ENCODE measurements at regions not wholly inside any gene's neighbourhood (a gene's known extent, or its start where the extent isn't known, plus 50 kb on each side); places are given as distances from the start of the nearest gene placed in this dataset.

GRCh38 chr5:8396246-8396645 is 527.3 kb downstream of the MTRR start:
- intact Hi-C loops (cut with DNase I), result no loop called here
- TF ChIP-seq CTCF (IDR thresholded peaks at IDR 0.05), result no peak
- no peak for DNase-seq

GRCh38 chr5:8396756-8397155 is 527.8 kb downstream of the MTRR start:
- H3K4me3 ChIP-seq, result no peak overlapping the region
- H3K4me1 ChIP-seq, result no peaks in the 10 kb centered on the region
- DNase-seq, result no peak
- no peak overlapping the region for H3K27ac ChIP-seq
- no peak for TF ChIP-seq CTCF (IDR thresholded peaks at IDR 0.05)
- H3K9me3 ChIP-seq, result no peaks in the 10 kb centered on the region
- no peak for ATAC-seq
- H3K36me3 ChIP-seq, result no peaks in the 10 kb centered on the region
- no peaks in the 10 kb centered on the region for H3K27me3 ChIP-seq
- intact Hi-C loops (cut with DNase I), result no loop called here

More at GRCh38 chr5:8396246-8396645, 527.3 kb downstream of the MTRR start:
- Histone ChIP-seq H3K27ac (no peak overlapping the region), H3K36me3 (no peaks in the 10 kb centered on the region), H3K4me3 (no peak overlapping the region), H3K4me1 (no peaks in the 10 kb centered on the region), H3K27me3 (no peaks in the 10 kb centered on the region), H3K9me3 (no peaks in the 10 kb centered on the region)
- ATAC-seq, result no peak

DNA sequence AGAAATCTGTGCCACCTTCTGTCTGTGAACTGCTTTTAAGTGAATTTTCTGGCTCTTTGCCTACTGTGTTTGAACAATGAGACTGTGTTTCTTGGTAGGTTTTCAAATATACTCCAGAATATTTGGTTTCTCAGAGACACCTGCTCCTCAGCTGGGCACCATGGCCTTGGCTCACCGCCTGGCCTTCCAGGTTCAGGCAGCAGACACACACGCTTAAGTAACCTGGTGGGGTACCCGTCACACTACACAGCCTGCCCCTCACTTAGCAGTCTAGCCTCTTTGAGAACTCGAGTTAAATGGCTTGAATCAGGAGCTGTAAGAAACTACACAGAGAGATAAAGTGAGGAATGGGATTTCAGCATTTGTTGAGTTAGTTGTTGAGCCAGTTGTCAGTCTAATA is 530.5 kb downstream of the MTRR start:
- H3K36me3 ChIP-seq, result no peaks in the 10 kb centered on the region
- ATAC-seq (no peak), DNase-seq (no peak)
- H3K9me3 ChIP-seq, result peaks cover 0 to 7% of the 10 kb centered on the region in 2 donors
- no peaks in the 10 kb centered on the region for H3K27me3 ChIP-seq
- H3K27ac ChIP-seq, result no peak overlapping the region
- H3K4me3 ChIP-seq, result no peak overlapping the region
- no peak for TF ChIP-seq CTCF (IDR thresholded peaks at IDR 0.05)
- intact Hi-C loops (cut with DNase I), result no loop called here
- H3K4me1 ChIP-seq, result no peaks in the 10 kb centered on the region

DNA sequence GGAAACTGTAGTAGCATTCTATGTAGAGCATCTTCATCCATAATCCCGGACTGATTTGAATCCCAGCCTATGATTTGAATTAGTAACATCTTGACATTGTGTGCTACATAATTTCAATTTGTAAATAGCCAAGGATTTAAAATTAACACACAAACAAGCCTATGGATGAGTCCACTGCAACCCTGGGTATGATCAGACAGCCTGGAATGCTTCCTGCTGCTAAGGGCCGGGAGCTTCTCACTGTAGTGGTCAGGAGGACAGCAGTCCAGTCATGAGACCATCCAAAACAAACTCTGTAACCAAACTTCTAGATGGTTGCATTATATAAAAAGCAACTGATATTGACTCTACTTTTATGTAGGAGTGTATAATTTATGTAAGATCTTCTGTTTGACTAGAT is 539.3 kb downstream of the MTRR start:
- no peak for ATAC-seq
- intact Hi-C loops (cut with DNase I), result no loop called here

GRCh38 chr5:8410618-8411017 is 541.7 kb downstream of the MTRR start:
- no peak for DNase-seq
- H3K4me1 ChIP-seq, result no peaks in the 10 kb centered on the region
- H3K27ac ChIP-seq, result no peak overlapping the region
- H3K27me3 ChIP-seq, result no peaks in the 10 kb centered on the region
- H3K36me3 ChIP-seq, result no peaks in the 10 kb centered on the region
- no peak for ATAC-seq
- TF ChIP-seq CTCF (IDR thresholded peaks at IDR 0.05), result no peak
- no peak overlapping the region for H3K4me3 ChIP-seq
- H3K9me3 ChIP-seq, result peaks cover 0 to 4% of the 10 kb centered on the region in 2 donors
- intact Hi-C loops (cut with DNase I), result no loop called here

More for the DNA sequence above, 539.3 kb downstream of the MTRR start:
- TF ChIP-seq CTCF (IDR thresholded peaks at IDR 0.05), result no peak
- Histone ChIP-seq H3K27me3 (no peaks in the 10 kb centered on the region), H3K4me3 (no peak overlapping the region), H3K9me3 (peaks cover 0 to 19% of the 10 kb centered on the region in 2 donors), H3K36me3 (no peaks in the 10 kb centered on the region), H3K4me1 (no peaks in the 10 kb centered on the region), H3K27ac (no peak overlapping the region)
- no peak for DNase-seq

Measured in left lung (tissue), 4 donors.